ENCODE measurements at regions not wholly inside any gene's neighbourhood (a gene's known extent, or its start where the extent isn't known, plus 50 kb on each side); places are given as distances from the start of the nearest gene placed in this dataset.

DNA sequence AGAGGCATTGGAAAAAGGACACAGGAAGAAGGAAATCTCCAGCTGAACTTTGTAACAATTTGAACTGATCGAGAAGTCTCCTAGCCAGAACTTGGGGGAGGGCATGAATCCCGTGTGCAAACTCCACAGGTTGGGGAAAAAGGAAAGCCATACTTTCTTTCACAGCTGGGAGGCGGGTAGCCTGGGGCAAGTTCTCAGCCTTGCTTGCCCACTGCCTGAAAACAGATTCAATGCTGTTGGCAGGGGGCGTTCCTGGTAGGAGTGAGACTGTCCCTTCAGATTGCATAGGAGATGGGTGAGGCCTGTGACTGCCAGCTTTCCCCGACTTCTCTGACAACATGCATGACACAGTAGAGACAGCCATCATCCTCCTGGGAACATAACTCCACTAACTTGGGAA lies 289.1 kb upstream of the PHF14 start:
- TF ChIP-seq, protein P1, sequence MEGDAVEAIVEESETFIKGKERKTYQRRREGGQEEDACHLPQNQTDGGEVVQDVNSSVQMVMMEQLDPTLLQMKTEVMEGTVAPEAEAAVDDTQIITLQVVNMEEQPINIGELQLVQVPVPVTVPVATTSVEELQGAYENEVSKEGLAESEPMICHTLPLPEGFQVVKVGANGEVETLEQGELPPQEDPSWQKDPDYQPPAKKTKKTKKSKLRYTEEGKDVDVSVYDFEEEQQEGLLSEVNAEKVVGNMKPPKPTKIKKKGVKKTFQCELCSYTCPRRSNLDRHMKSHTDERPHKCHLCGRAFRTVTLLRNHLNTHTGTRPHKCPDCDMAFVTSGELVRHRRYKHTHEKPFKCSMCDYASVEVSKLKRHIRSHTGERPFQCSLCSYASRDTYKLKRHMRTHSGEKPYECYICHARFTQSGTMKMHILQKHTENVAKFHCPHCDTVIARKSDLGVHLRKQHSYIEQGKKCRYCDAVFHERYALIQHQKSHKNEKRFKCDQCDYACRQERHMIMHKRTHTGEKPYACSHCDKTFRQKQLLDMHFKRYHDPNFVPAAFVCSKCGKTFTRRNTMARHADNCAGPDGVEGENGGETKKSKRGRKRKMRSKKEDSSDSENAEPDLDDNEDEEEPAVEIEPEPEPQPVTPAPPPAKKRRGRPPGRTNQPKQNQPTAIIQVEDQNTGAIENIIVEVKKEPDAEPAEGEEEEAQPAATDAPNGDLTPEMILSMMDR (conservative IDR thresholded peaks at IDR 0.05), result no peak

GRCh38 chr7:10685040-10685439 lies 288.6 kb upstream of the PHF14 start:
- no peak overlapping the region for H3K27ac ChIP-seq
- TF ChIP-seq, protein P1 (conservative IDR thresholded peaks at IDR 0.05), result no peak

More for the DNA sequence above, 289.1 kb upstream of the PHF14 start:
- H3K27ac ChIP-seq, result no peak overlapping the region

- TF ChIP-seq, protein P1 (conservative IDR thresholded peaks at IDR 0.05), result no peak
- H3K27ac ChIP-seq, result no peak overlapping the region
Observed at GRCh38 chr7:10688544-10688943, 285.1 kb upstream of the PHF14 start.

DNA sequence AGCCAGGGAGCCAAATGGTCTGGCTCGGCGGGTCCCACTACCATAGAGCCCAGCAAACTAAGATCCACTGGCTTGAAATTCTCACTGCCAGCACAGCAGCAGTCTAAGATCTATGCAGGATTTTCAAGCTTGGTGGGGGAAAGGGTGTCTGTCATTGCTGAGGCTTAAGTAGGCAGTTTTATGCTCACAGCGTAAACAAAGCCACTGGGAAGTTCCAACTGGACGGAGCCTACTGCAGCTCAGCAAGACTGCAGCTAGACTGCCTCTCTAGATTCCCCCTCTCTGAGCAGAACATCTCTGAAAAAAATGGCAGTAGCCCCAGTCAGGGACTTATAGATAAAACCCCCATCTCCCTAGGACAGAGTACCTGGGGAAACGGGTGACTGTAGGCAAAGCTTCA lies 277.6 kb upstream of the PHF14 start:
- TF ChIP-seq, protein P1 (conservative IDR thresholded peaks at IDR 0.05), result no peak
- H3K27ac ChIP-seq, result no peak overlapping the region

- TF ChIP-seq, protein P1 (conservative IDR thresholded peaks at IDR 0.05), result no peak
- H3K27ac ChIP-seq, result no peak overlapping the region
Observed at GRCh38 chr7:10703059-10703458, 270.6 kb upstream of the PHF14 start.

GRCh38 chr7:10703981-10704380 lies 269.7 kb upstream of the PHF14 start:
- TF ChIP-seq, protein P1 (conservative IDR thresholded peaks at IDR 0.05), result no peak
- H3K27ac ChIP-seq, result no peak overlapping the region

DNA sequence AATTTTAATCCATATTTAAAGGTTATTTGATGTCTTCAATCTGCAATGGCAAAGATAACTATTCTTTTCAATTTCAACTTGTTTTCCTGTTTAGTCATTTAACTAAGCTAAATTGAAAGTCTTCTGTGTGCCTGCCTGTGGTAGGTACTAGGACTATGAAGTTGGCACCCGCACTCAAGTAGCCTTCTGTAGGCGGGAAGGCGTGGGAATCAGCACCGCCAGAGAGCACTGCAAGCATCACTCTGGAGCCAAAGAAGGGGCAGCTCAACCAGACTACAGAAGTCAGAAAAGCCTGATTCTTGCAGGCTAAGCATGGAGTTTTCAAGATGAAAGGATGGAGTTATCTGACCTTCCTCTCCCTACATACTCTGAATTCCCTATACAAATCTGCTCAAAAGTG lies 269.0 kb upstream of the PHF14 start:
- no peak overlapping the region for H3K27ac ChIP-seq
- TF ChIP-seq, protein P1 (conservative IDR thresholded peaks at IDR 0.05), result no peak
